ENCODE measurements at regions not wholly inside any gene's neighbourhood (a gene's known extent, or its start where the extent isn't known, plus 50 kb on each side); places are given as distances from the start of the nearest gene placed in this dataset.

- H3K27me3 ChIP-seq (ENCODE audit: insufficient read depth, poor library complexity, severe bottlenecking): no peaks in the 10 kb centered on the region
- H3K27ac ChIP-seq (replicated peaks): no peak overlapping the region
- DNase-seq (ENCODE audit: low read depth in 1 of 2, low spot score in 1 of 2): no peak
- H3K4me3 ChIP-seq (replicated peaks; ENCODE audit: insufficient read depth, low read length): no peak overlapping the region
- TF ChIP-seq, protein P1, sequence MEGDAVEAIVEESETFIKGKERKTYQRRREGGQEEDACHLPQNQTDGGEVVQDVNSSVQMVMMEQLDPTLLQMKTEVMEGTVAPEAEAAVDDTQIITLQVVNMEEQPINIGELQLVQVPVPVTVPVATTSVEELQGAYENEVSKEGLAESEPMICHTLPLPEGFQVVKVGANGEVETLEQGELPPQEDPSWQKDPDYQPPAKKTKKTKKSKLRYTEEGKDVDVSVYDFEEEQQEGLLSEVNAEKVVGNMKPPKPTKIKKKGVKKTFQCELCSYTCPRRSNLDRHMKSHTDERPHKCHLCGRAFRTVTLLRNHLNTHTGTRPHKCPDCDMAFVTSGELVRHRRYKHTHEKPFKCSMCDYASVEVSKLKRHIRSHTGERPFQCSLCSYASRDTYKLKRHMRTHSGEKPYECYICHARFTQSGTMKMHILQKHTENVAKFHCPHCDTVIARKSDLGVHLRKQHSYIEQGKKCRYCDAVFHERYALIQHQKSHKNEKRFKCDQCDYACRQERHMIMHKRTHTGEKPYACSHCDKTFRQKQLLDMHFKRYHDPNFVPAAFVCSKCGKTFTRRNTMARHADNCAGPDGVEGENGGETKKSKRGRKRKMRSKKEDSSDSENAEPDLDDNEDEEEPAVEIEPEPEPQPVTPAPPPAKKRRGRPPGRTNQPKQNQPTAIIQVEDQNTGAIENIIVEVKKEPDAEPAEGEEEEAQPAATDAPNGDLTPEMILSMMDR (IDR thresholded peaks at IDR 0.05; ENCODE audit: insufficient read depth, low read length): no peak
- TF ChIP-seq POLR2AphosphoS5 (IDR thresholded peaks at IDR 0.05; ENCODE audit: low read depth) (no peak), REST (IDR thresholded peaks at IDR 0.05; ENCODE audit: insufficient replicate concordance, low read depth) (no peak), SPI1 (IDR thresholded peaks at IDR 0.05; ENCODE audit: borderline replicate concordance, low read depth) (no peak), GABPA (IDR thresholded peaks at IDR 0.05; ENCODE audit: low read depth) (no peak)
Observed at GRCh38 chr3:44070841-44071546, 170.7 kb upstream of the TOPAZ1 start.

DNA sequence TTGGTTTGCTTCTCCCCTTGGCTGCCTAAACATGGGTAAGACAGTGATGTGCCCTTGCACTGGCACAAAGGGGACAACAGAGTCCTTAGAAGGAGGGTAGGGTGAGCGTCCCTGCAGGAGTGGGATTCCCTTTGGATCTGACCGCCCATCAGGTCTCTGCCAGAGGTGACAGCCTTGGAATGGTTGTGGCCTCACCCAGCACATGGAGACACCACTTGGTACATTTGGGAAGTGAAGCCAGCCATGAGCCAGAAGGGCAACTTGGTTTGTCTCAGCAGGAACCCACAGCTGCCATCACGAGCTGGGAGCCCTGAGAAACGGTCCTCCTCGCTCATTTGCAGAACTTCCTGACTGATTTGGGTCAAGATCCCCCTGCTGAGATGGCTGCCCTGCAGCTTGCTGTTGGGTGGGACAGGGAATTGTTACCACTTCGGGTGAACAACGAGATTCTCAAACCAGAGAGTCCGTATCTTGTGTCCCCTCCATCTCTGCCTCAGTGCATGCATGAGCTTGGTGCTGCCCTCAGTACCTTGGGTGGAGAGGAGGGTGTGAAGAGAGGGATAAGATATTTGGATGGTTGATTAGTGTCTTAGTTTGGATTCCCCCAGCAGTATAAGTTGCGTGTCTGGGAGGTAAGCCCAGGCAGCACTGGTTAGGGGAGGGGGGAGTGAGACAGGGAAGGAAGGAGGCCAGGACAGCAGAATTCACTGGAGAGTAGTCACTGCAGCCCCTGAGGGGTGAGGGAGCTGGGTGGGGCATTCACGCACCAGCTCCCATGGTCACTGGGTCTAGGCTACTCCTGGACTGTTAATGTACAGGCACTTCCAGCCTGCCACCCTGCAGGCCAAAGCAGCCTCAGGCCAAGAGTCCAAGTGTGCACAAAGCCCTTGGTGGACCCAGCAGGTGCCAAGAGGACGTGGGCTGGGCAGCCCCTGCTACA is 168.8 kb upstream of the TOPAZ1 start:
- H3K4me3 ChIP-seq (replicated peaks; ENCODE audit: insufficient read depth, low read length): no peak overlapping the region
- DNase-seq (ENCODE audit: low read depth in 1 of 2, low spot score in 1 of 2): no peak
- H3K27me3 ChIP-seq (ENCODE audit: insufficient read depth, poor library complexity, severe bottlenecking): no peaks in the 10 kb centered on the region
- no peak for TF ChIP-seq REST (IDR thresholded peaks at IDR 0.05; ENCODE audit: insufficient replicate concordance, low read depth)
- no peak for TF ChIP-seq SPI1 (IDR thresholded peaks at IDR 0.05; ENCODE audit: borderline replicate concordance, low read depth)
- no peak for TF ChIP-seq GABPA (IDR thresholded peaks at IDR 0.05; ENCODE audit: low read depth)
- TF ChIP-seq POLR2AphosphoS5 (IDR thresholded peaks at IDR 0.05; ENCODE audit: low read depth): no peak
- TF ChIP-seq, protein P1 (IDR thresholded peaks at IDR 0.05; ENCODE audit: insufficient read depth, low read length): no peak
- no peak overlapping the region for H3K27ac ChIP-seq (replicated peaks)

- TF ChIP-seq SPI1 (IDR thresholded peaks at IDR 0.05; ENCODE audit: borderline replicate concordance, low read depth): no peak
- TF ChIP-seq, protein P1 (IDR thresholded peaks at IDR 0.05; ENCODE audit: insufficient read depth, low read length): no peak
- no peak for TF ChIP-seq GABPA (IDR thresholded peaks at IDR 0.05; ENCODE audit: low read depth)
- no peak for TF ChIP-seq POLR2AphosphoS5 (IDR thresholded peaks at IDR 0.05; ENCODE audit: low read depth)
- TF ChIP-seq REST (IDR thresholded peaks at IDR 0.05; ENCODE audit: insufficient replicate concordance, low read depth): no peak
- no peaks in the 10 kb centered on the region for H3K27me3 ChIP-seq (ENCODE audit: insufficient read depth, poor library complexity, severe bottlenecking)
- H3K4me3 ChIP-seq (replicated peaks; ENCODE audit: insufficient read depth, low read length): no peak overlapping the region
- DNase-seq (ENCODE audit: low read depth in 1 of 2, low spot score in 1 of 2): no peak
- no peak overlapping the region for H3K27ac ChIP-seq (replicated peaks)
Observed at GRCh38 chr3:44074181-44074580, 167.5 kb upstream of the TOPAZ1 start.

Measured in HL-60 (cell line).